Omental fat pad (tissue), 3 donors: ENCODE measurements at regions not wholly inside any gene's neighbourhood (a gene's known extent, or its start where the extent isn't known, plus 50 kb on each side); places are given as distances from the start of the nearest gene placed in this dataset.

Experiments used
- ATAC-seq: fragments of 150-250 bp; one replicate; pipeline ENCODE4 v1.9.1; 2016; ENCODE audit warnings: mild to moderate bottlenecking, moderate library complexity; ENCODE audit not compliant: low FRiP score
- DNase-seq: peaks from one replicate; pipeline ENCODE4 v3.0.0-alpha.2; 2019; ENCODE audit warnings: low spot score
- TF ChIP-seq, protein P1 (sequence below), 3 donors: fragments of 450-650 bp; IDR thresholded peaks; one replicate each; pipeline ENCODE4 v1.5.1; 2016 to 2017; ENCODE audit warnings: antibody characterized with exemption in 3 of 3, mild to moderate bottlenecking in 3 of 3, moderate library complexity in 2 of 3

DNA sequence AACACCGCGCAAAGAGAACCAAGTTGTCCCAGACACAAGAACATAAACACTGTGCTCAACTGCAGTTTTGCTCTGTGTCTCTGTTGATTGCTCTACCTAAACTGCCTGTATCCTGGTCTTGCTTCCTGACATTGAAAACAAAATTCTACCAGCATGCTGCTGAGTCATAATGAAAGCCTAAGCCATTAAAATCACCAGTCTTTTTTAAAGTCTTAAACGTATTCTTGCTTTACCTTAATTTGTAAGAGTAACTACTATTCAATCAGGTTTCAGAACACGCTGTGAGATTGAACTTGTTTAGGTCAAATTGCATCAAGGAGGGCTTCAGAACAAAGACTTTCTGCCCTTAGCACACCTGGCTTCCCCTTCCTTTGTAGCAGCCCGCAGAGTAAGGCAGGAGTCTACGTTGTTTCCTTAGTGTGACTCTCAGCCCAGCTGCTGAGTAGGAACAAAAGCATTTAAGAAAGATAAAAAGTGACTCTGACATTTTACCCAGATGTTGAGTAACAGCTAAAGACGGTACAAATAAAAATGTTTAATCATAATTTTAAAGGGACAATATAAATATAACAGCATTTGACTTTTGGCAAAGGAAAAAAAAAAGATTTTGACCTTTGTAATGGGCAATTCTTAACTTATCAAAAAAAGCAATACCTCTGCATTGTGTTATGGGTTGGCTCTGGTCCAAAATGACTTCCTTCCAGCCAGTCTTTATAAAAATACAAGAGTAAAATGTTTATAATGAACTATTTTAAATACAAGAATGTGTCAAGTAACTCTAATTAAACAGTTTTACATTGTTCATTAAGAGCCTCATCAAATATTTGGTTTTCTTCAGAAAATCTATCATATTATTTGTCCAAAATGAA is 186.9 kb upstream of the ADGRL4 start:
- ATAC-seq (no peak), DNase-seq (no peak)
- TF ChIP-seq, protein P1, sequence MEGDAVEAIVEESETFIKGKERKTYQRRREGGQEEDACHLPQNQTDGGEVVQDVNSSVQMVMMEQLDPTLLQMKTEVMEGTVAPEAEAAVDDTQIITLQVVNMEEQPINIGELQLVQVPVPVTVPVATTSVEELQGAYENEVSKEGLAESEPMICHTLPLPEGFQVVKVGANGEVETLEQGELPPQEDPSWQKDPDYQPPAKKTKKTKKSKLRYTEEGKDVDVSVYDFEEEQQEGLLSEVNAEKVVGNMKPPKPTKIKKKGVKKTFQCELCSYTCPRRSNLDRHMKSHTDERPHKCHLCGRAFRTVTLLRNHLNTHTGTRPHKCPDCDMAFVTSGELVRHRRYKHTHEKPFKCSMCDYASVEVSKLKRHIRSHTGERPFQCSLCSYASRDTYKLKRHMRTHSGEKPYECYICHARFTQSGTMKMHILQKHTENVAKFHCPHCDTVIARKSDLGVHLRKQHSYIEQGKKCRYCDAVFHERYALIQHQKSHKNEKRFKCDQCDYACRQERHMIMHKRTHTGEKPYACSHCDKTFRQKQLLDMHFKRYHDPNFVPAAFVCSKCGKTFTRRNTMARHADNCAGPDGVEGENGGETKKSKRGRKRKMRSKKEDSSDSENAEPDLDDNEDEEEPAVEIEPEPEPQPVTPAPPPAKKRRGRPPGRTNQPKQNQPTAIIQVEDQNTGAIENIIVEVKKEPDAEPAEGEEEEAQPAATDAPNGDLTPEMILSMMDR (IDR thresholded peaks at IDR 0.05) = no peak

DNA sequence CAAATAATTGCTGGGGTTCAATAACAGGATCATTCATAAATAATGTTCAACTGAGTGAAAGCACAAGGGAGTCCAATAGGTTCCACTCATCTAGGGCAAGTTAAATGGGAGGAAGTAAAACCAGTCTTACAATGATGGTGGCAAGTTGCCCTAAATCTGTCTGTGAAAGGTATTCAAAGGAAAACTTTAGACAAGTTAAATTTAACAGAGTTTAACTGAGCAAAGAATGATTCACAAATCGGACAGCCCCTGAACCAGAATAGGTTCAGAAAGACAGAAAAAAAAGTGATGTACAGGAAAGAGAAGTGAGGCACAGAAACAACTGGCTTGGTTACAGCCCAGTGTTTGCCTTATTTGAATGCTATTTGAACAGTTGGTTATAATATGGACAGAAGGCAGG is 183.5 kb upstream of the ADGRL4 start:
- TF ChIP-seq, protein P1 (IDR thresholded peaks at IDR 0.05) = no peak
- DNase-seq (no peak), ATAC-seq (no peak)

DNA sequence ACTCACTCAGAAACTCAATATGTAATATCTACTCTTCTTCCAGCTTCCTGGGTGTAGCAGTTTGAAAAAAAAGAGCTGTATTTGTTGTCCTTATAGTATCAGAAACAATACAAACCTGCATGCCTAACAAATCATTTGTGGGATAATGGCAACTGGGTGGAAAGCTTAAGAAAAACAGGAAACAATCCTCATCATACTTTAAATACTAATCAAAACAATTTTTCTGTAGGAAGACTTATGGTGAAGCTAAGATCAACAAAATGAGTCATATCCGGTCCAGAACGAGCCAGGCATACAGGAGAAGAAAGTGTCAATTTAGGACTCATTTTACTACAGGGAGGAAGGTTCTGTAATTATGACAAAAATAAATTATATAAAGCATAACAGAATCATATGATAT is 181.8 kb upstream of the ADGRL4 start:
- TF ChIP-seq, protein P1 (IDR thresholded peaks at IDR 0.05) = no peak
- no peak for DNase-seq
- no peak for ATAC-seq

DNA sequence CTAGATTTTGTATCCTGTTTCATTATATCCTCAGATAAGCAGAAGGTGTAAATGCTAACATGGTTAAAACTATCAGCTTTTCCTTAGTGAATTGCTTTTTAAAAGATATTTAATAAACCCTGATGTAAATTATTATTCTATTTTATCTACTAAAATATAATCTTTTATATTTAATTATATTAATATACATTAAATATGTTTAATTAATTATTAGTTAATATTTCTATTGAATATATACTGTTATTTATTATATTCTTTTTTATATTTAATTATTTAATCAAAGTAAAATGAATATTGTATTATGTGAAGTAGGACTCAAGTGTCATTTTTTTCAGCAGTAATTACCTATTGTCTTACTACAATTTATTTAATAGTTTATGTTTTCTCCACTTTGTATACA is 179.7 kb upstream of the ADGRL4 start:
- TF ChIP-seq, protein P1 (IDR thresholded peaks at IDR 0.05) = no peak
- no peak for DNase-seq
- ATAC-seq = no peak

DNA sequence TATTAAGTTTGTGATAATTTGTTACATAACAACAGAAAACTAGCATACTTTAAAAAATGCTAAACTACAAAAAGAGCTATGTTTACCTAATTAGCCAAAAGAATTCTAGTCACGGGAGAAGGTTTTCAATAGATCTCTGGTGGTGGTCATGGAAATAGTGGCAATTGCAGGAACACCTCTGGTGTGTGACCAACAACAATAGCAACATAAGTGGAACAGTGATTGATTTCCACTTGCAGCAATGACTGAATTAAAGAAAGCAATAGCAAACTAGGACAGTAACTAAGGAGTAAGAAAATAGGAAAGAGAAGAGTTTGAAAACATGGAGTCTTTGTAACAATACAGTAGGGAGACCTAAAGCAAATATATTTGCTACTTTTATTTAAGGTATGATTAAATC is 171.3 kb upstream of the ADGRL4 start:
- TF ChIP-seq, protein P1 (IDR thresholded peaks at IDR 0.05) = no peak
- ATAC-seq (no peak), DNase-seq (no peak)

DNA sequence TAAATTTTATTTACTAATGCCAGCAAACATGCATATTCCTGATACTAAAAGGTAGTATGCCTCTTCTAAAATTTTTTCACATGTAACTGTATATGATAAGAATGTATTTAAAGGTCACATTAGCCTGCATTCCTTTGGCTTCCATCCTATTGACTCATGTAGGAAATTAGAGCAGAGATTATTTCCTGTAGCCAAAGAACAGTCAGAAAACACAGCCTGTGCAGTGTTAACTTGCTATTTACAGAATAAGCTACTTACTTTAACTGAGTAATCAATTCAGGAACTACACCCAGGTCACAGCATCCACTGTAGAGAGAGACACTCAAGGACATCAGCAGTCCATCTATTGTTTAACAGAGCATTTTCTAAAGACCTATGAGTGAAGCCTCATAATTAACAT is 154.5 kb upstream of the ADGRL4 start:
- DNase-seq (no peak), ATAC-seq (no peak)
- TF ChIP-seq, protein P1 (IDR thresholded peaks at IDR 0.05) = no peak

DNA sequence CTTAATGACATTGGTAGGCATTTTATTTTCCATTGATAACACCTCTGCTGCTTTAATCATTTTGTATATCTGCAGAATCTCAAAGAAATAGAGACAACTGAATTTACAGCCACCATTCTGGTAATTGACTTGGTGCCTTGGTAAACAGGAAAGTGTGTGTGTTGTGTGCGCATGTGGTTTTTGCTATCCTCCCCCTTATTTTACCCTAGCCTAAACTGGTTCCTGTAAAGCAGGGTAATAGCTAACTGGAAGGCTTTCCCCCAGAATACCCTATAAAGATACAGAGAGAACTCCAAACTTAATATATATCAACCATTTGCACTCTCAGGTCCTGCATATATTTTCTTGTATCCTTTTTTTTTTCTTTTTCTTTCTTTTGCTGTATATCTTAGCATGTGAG is 149.5 kb upstream of the ADGRL4 start:
- ATAC-seq (no peak), DNase-seq (no peak)
- TF ChIP-seq, protein P1 (IDR thresholded peaks at IDR 0.05) = no peak
